ENCODE measurements at regions not wholly inside any gene's neighbourhood (a gene's known extent, or its start where the extent isn't known, plus 50 kb on each side); places are given as distances from the start of the nearest gene placed in this dataset.
A peak's percentile ranks its signal among the peaks of the same experiment; 100 is the strongest.
"Not testable (repeated sequence)": the region's sequence is repeated elsewhere in the genome, so short reads cannot be mapped to it uniquely, and the experiment has no call there.

GRCh38 chr14:106094654-106095189 is 568.3 kb downstream of the TMEM121 start:
- H3K27me3 Mint-ChIP-seq (ENCODE audit: low read depth) = no peaks in the 10 kb centered on the region
- no peaks in the 10 kb centered on the region for H3K4me1 Mint-ChIP-seq (ENCODE audit: low read depth)
- no peak overlapping the region for H3K4me3 Mint-ChIP-seq (ENCODE audit: unreplicated experiment)
- no peak for DNase-seq (ENCODE audit: low spot score)
- TF ChIP-seq, protein P1, sequence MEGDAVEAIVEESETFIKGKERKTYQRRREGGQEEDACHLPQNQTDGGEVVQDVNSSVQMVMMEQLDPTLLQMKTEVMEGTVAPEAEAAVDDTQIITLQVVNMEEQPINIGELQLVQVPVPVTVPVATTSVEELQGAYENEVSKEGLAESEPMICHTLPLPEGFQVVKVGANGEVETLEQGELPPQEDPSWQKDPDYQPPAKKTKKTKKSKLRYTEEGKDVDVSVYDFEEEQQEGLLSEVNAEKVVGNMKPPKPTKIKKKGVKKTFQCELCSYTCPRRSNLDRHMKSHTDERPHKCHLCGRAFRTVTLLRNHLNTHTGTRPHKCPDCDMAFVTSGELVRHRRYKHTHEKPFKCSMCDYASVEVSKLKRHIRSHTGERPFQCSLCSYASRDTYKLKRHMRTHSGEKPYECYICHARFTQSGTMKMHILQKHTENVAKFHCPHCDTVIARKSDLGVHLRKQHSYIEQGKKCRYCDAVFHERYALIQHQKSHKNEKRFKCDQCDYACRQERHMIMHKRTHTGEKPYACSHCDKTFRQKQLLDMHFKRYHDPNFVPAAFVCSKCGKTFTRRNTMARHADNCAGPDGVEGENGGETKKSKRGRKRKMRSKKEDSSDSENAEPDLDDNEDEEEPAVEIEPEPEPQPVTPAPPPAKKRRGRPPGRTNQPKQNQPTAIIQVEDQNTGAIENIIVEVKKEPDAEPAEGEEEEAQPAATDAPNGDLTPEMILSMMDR (IDR thresholded peaks at IDR 0.05) = peak; percentile 22
- H3K36me3 Mint-ChIP-seq (ENCODE audit: low read depth) = no peaks in the 10 kb centered on the region
- peaks cover 18% of the 10 kb centered on the region for H3K9me3 Mint-ChIP-seq (ENCODE audit: low read depth)
- H3K27ac Mint-ChIP-seq (ENCODE audit: unreplicated experiment) = no peak overlapping the region

DNA sequence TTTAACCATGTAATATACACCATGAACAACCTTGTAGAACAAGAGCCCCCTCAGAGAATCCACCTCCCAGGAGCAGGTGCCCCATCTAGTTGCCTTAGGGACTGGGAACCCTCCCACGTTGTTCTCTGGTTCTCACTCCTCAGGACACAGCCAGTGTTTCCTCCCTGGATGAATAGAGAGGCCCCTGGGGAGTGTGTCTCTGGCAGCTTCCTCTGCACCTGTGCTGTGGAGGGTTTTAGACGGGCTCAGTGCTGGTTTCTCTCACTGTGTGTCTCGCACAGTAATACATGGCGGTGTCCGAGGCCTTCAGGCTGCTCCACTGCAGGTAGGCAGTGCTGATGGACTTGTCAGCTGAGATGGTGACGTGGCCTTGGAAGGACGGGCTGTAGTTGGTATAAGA is 581.3 kb downstream of the TMEM121 start:
- Mint-ChIP-seq H3K4me3 (ENCODE audit: unreplicated experiment) (no peak overlapping the region), H3K9me3 (ENCODE audit: low read depth) (peaks cover 20% of the 10 kb centered on the region), H3K27ac (ENCODE audit: unreplicated experiment) (no peak overlapping the region), H3K4me1 (ENCODE audit: low read depth) (no peaks in the 10 kb centered on the region), H3K36me3 (ENCODE audit: low read depth) (no peaks in the 10 kb centered on the region), H3K27me3 (ENCODE audit: low read depth) (no peaks in the 10 kb centered on the region)
- DNase-seq (ENCODE audit: low spot score) = no peak
- TF ChIP-seq, protein P1 (IDR thresholded peaks at IDR 0.05) = no peak

GRCh38 chr14:106109337-106109736 is 583.0 kb downstream of the TMEM121 start:
- H3K27ac Mint-ChIP-seq (ENCODE audit: unreplicated experiment) = no peak overlapping the region
- H3K4me3 Mint-ChIP-seq (ENCODE audit: unreplicated experiment) = no peak overlapping the region
- TF ChIP-seq, protein P1 (IDR thresholded peaks at IDR 0.05) = no peak
- H3K27me3 Mint-ChIP-seq (ENCODE audit: low read depth) = no peaks in the 10 kb centered on the region
- H3K9me3 Mint-ChIP-seq (ENCODE audit: low read depth) = peaks cover 18% of the 10 kb centered on the region
- H3K4me1 Mint-ChIP-seq (ENCODE audit: low read depth) = no peaks in the 10 kb centered on the region
- no peak for DNase-seq (ENCODE audit: low spot score)
- no peaks in the 10 kb centered on the region for H3K36me3 Mint-ChIP-seq (ENCODE audit: low read depth)

DNA sequence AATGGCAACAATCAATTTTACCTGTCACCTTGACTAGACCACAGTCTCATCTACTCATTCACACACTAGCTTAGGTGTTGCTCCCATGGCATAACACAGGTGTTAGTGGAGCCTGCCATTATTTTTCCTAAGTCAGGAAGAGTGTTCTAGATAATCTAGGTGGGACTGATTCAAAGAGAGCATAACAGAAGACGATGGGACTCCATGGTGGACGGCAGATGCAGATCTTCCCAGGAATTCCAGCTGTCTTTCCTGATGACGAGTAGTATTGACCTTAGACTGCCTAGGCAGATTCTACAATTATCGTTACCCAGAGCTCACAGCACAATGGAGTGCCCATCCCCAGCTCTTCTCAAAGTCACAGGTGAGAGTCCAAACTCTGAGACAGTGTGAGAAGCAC is 589.0 kb downstream of the TMEM121 start:
- TF ChIP-seq, protein P1 (IDR thresholded peaks at IDR 0.05) = no peak
- Mint-ChIP-seq H3K9me3 (ENCODE audit: low read depth) (peaks cover 31% of the 10 kb centered on the region), H3K27ac (ENCODE audit: unreplicated experiment) (no peak overlapping the region), H3K4me1 (ENCODE audit: low read depth) (no peaks in the 10 kb centered on the region), H3K4me3 (ENCODE audit: unreplicated experiment) (no peak overlapping the region), H3K27me3 (ENCODE audit: low read depth) (no peaks in the 10 kb centered on the region), H3K36me3 (ENCODE audit: low read depth) (no peaks in the 10 kb centered on the region)
- DNase-seq (ENCODE audit: low spot score) = no peak

- peaks cover 40% of the 10 kb centered on the region for H3K9me3 Mint-ChIP-seq (ENCODE audit: low read depth)
- H3K27me3 Mint-ChIP-seq (ENCODE audit: low read depth) = not testable (repeated sequence)
Measured at GRCh38 chr14:106116339-106116930, 590.1 kb downstream of the TMEM121 start.

More at GRCh38 chr14:106116339-106116930, 590.1 kb downstream of the TMEM121 start:
- H3K4me3 Mint-ChIP-seq (ENCODE audit: unreplicated experiment); H3K27ac Mint-ChIP-seq (ENCODE audit: unreplicated experiment); DNase-seq (ENCODE audit: low spot score); H3K36me3 Mint-ChIP-seq (ENCODE audit: low read depth); H3K4me1 Mint-ChIP-seq (ENCODE audit: low read depth): not testable (repeated sequence)
- TF ChIP-seq, protein P1 (IDR thresholded peaks at IDR 0.05) = peak; percentile 12

All from chondrocyte (in vitro differentiated cells).